Endodermal cell (in vitro differentiated cells): ENCODE measurements at regions not wholly inside any gene's neighbourhood (a gene's known extent, or its start where the extent isn't known, plus 50 kb on each side); places are given as distances from the start of the nearest gene placed in this dataset.

Source experiments
- DNase-seq: peaks from one replicate; pipeline ENCODE4 v3.0.0-alpha.2; 2017
- H3K27ac ChIP-seq: 2 replicates; pipeline ENCODE4 v1.5.1; 2013; ENCODE audit warnings: mild to moderate bottlenecking, low read depth, low read length, moderate library complexity
- H3K27me3 ChIP-seq: 2 replicates; pipeline ENCODE4 v1.6.1; 2013; ENCODE audit warnings: mild to moderate bottlenecking, low read length, moderate library complexity; ENCODE audit not compliant: insufficient read depth, control insufficient read depth, poor library complexity, severe bottlenecking
- H3K36me3 ChIP-seq: 2 replicates; pipeline ENCODE4 v1.7.0; 2013; ENCODE audit warnings: mild to moderate bottlenecking, low read length, moderate library complexity; ENCODE audit not compliant: control insufficient read depth, insufficient read depth
- H3K4me1 ChIP-seq: one replicate; pipeline ENCODE4 v1.7.0; 2013; ENCODE audit warnings: low read length; ENCODE audit not compliant: control insufficient read depth, insufficient read depth
- H3K4me3 ChIP-seq: 2 replicates; pipeline ENCODE4 v1.5.1; 2013; ENCODE audit warnings: mild to moderate bottlenecking, low read length, moderate library complexity
- H3K9ac ChIP-seq: 2 replicates; pipeline ENCODE4 v1.6.1; 2013; ENCODE audit warnings: mild to moderate bottlenecking, low read length, moderate library complexity; ENCODE audit not compliant: poor library complexity, severe bottlenecking; ENCODE audit errors: extremely low read depth
- H3K9me3 ChIP-seq: 2 replicates; pipeline ENCODE4 v1.6.1; 2013; ENCODE audit warnings: mild to moderate bottlenecking, low read length, moderate library complexity; ENCODE audit not compliant: control insufficient read depth
- H3K27ac Mint-ChIP-seq: 2 replicates; pipeline ENCODE4 v1.8.0; 2020; ENCODE audit warnings: mixed read lengths
- H3K27me3 Mint-ChIP-seq: 2 replicates; pipeline ENCODE4 v1.8.0; 2021; ENCODE audit warnings: mild to moderate bottlenecking, mixed read lengths; ENCODE audit not compliant: insufficient read depth
- H3K36me3 Mint-ChIP-seq: 2 replicates; pipeline ENCODE4 v1.8.0; 2020; ENCODE audit warnings: low read depth, mixed read lengths
- H3K4me1 Mint-ChIP-seq: 2 replicates; pipeline ENCODE4 v1.8.0; 2020; ENCODE audit warnings: mixed read lengths
- H3K4me3 Mint-ChIP-seq: 2 replicates; pipeline ENCODE4 v1.8.0; 2020; ENCODE audit warnings: mild to moderate bottlenecking, moderate library complexity, mixed read lengths
- H3K9me3 Mint-ChIP-seq: 2 replicates; pipeline ENCODE4 v1.8.0; 2020; ENCODE audit warnings: mild to moderate bottlenecking, mixed read lengths
- CTCF ChIP-seq: fragments of 200-600 bp; sonication (generic); conservative IDR thresholded peaks from 2 replicates; pipeline ENCODE4 v1.5.0; 2021; ENCODE audit warnings: antibody characterized with exemption, mild to moderate bottlenecking
- WGBS, 2 experiments: methylation state at CpG; one replicate each; pipeline versions ENCODE4 v1.1.5 to v1.1.7; 2013; ENCODE audit warnings: missing lambda C conversion rate in 2 of 2, mixed read lengths in 1 of 2; ENCODE audit not compliant: insufficient coverage in 1 of 2, insufficient read length in 1 of 2; 5-methylcytosine and 5-hydroxymethylcytosine counted together

GRCh38 chr3:162601101-162601670, 1104.6 kb downstream of the OTOL1 start:
- Histone ChIP-seq H3K27me3 (no peaks in the 10 kb centered on the region), H3K9ac (no peak overlapping the region), H3K36me3 (no peaks in the 10 kb centered on the region), H3K27ac (no peak overlapping the region), H3K4me1 (no peaks in the 10 kb centered on the region), H3K4me3 (no peak overlapping the region), H3K9me3 (peaks cover 18% of the 10 kb centered on the region)
- 87 to 100% methylated on average over 6 of the region's 6 CpGs for WGBS, 2 experiments
- peaks cover 18% of the 10 kb centered on the region for H3K4me1 Mint-ChIP-seq
- H3K27me3 Mint-ChIP-seq: no peaks in the 10 kb centered on the region
- H3K4me3 Mint-ChIP-seq: no peak overlapping the region
- H3K27ac Mint-ChIP-seq: no peak overlapping the region
- H3K9me3 Mint-ChIP-seq: peaks cover 39% of the 10 kb centered on the region
- no peak for TF ChIP-seq CTCF
- peaks cover 10% of the 10 kb centered on the region for H3K36me3 Mint-ChIP-seq
- DNase-seq: no peak

- no peak for TF ChIP-seq CTCF
- 90 to 100% methylated on average over 1 to 3 of the region's 3 CpGs for WGBS, 2 experiments
- H3K4me3 ChIP-seq: no peak overlapping the region
- peaks cover 10% of the 10 kb centered on the region for H3K36me3 Mint-ChIP-seq
- DNase-seq: no peak
- H3K27me3 ChIP-seq: no peaks in the 10 kb centered on the region
- no peaks in the 10 kb centered on the region for H3K27me3 Mint-ChIP-seq
- no peak overlapping the region for H3K27ac ChIP-seq
- H3K4me3 Mint-ChIP-seq: no peak overlapping the region
- H3K4me1 Mint-ChIP-seq: peaks cover 10% of the 10 kb centered on the region
- peaks cover 39% of the 10 kb centered on the region for H3K9me3 Mint-ChIP-seq
- H3K36me3 ChIP-seq: no peaks in the 10 kb centered on the region
- no peak overlapping the region for H3K9ac ChIP-seq
- H3K4me1 ChIP-seq: no peaks in the 10 kb centered on the region
- no peak overlapping the region for H3K27ac Mint-ChIP-seq
- peaks cover 18% of the 10 kb centered on the region for H3K9me3 ChIP-seq
Observed at GRCh38 chr3:162602619-162603018, 1106.0 kb downstream of the OTOL1 start.

- no peak for DNase-seq
- peaks cover 3% of the 10 kb centered on the region for H3K36me3 Mint-ChIP-seq
- peaks cover 8% of the 10 kb centered on the region for H3K9me3 ChIP-seq
- H3K36me3 ChIP-seq: no peaks in the 10 kb centered on the region
- H3K9ac ChIP-seq: no peak overlapping the region
- no peaks in the 10 kb centered on the region for H3K27me3 ChIP-seq
- no peak overlapping the region for H3K27ac ChIP-seq
- H3K4me1 Mint-ChIP-seq: peaks cover 5% of the 10 kb centered on the region
- H3K4me1 ChIP-seq: no peaks in the 10 kb centered on the region
- WGBS, 2 experiments: 89 to 93% methylated on average over 4 of the region's 4 CpGs
- no peak overlapping the region for H3K27ac Mint-ChIP-seq
- peaks cover 25% of the 10 kb centered on the region for H3K9me3 Mint-ChIP-seq
- no peak overlapping the region for H3K4me3 Mint-ChIP-seq
- no peaks in the 10 kb centered on the region for H3K27me3 Mint-ChIP-seq
- no peak for TF ChIP-seq CTCF
- H3K4me3 ChIP-seq: no peak overlapping the region
Observed at GRCh38 chr3:162605651-162606204, 1109.1 kb downstream of the OTOL1 start.
